Adipose tissue (tissue), 3 donors: ENCODE measurements at regions not wholly inside any gene's neighbourhood (a gene's known extent, or its start where the extent isn't known, plus 50 kb on each side); places are given as distances from the start of the nearest gene placed in this dataset.

ENCODE experiments used
- H3K27ac ChIP-seq: one replicate; pipeline ENCODE4 v1.5.1; 2013; ENCODE audit warnings: low read depth, low read length
- WGBS, 3 donors: extraction: QIAGEN DNeasy Blood & Tissue Kit; methylation state at CpG; one replicate each; pipeline ENCODE4 v1.1.7; 2013; 5-methylcytosine and 5-hydroxymethylcytosine counted together
- donor health status: healthy with polysubstance abuse.
- donor health status: Bipolar disorder and iron deficiency.
- donor health status: healthy.

- 77 to 87% (median 80%) methylated on average over 9 of the region's 9 CpGs for WGBS, 3 donors
- no peak overlapping the region for H3K27ac ChIP-seq
Measured at GRCh38 chr12:91620992-91621391, 438.4 kb upstream of the DCN start.

GRCh38 chr12:91620422-91620821 lies 437.8 kb upstream of the DCN start:
- WGBS, 3 donors, result 82 to 94% (median 91%) methylated on average over 2 of the region's 2 CpGs
- H3K27ac ChIP-seq, result no peak overlapping the region

- no peak overlapping the region for H3K27ac ChIP-seq
- 82 to 92% (median 86%) methylated on average over 2 of the region's 2 CpGs for WGBS, 3 donors
Measured at GRCh38 chr12:91618281-91618680, 435.7 kb upstream of the DCN start.

- no peak overlapping the region for H3K27ac ChIP-seq
- 78 to 96% (median 89%) methylated on average over 1 of the region's 1 CpG for WGBS, 3 donors
Measured at GRCh38 chr12:91617818-91618217, 435.2 kb upstream of the DCN start.

GRCh38 chr12:91616416-91616815 lies 433.8 kb upstream of the DCN start:
- WGBS, 3 donors, result 80 to 95% (median 85%) methylated on average over 2 of the region's 2 CpGs
- H3K27ac ChIP-seq, result no peak overlapping the region

GRCh38 chr12:91613223-91613779 lies 430.7 kb upstream of the DCN start:
- 77 to 84% (median 82%) methylated on average over 4 of the region's 4 CpGs for WGBS, 3 donors

GRCh38 chr12:91610561-91610960 lies 427.9 kb upstream of the DCN start:
- 79 to 95% (median 95%) methylated on average over 3 of the region's 3 CpGs for WGBS, 3 donors
- H3K27ac ChIP-seq, result no peak overlapping the region

More at GRCh38 chr12:91613223-91613779, 430.7 kb upstream of the DCN start:
- no peak overlapping the region for H3K27ac ChIP-seq

- 82 to 97% (median 88%) methylated on average over 1 of the region's 1 CpG for WGBS, 3 donors
- H3K27ac ChIP-seq, result no peak overlapping the region
Measured at GRCh38 chr12:91609283-91609682, 426.7 kb upstream of the DCN start.

GRCh38 chr12:91608542-91608941 lies 425.9 kb upstream of the DCN start:
- no peak overlapping the region for H3K27ac ChIP-seq

- 68 to 83% (median 83%) methylated on average over 3 of the region's 3 CpGs for WGBS, 3 donors
- H3K27ac ChIP-seq, result no peak overlapping the region
Measured at GRCh38 chr12:91606662-91607377, 424.2 kb upstream of the DCN start.

- H3K27ac ChIP-seq, result no peak overlapping the region
- WGBS, 3 donors, result 67 to 72% (median 70%) methylated on average over 6 of the region's 6 CpGs
Measured at GRCh38 chr12:91604897-91605296, 422.3 kb upstream of the DCN start.

- 27 to 66% (median 64%) methylated on average over 2 of the region's 2 CpGs for WGBS, 3 donors
- no peak overlapping the region for H3K27ac ChIP-seq
Measured at GRCh38 chr12:91603060-91603459, 420.4 kb upstream of the DCN start.

GRCh38 chr12:91601054-91601453 lies 418.4 kb upstream of the DCN start:
- H3K27ac ChIP-seq, result no peak overlapping the region
- WGBS, 3 donors, result 77 to 93% (median 91%) methylated on average over 4 of the region's 4 CpGs

- no peak overlapping the region for H3K27ac ChIP-seq
- 41 to 65% (median 53%) methylated on average over 1 of the region's 1 CpG for WGBS, 3 donors
Measured at GRCh38 chr12:91594715-91595114, 412.1 kb upstream of the DCN start.

- no peak overlapping the region for H3K27ac ChIP-seq
- 0 to 48% (median 1%) methylated on average over 1 of the region's 1 CpG for WGBS, 3 donors
Measured at GRCh38 chr12:91591639-91591987, 409.0 kb upstream of the DCN start.

GRCh38 chr12:91590966-91591638 lies 408.5 kb upstream of the DCN start:
- 92 to 97% (median 93%) methylated on average over 1 of the region's 1 CpG for WGBS, 3 donors
- H3K27ac ChIP-seq, result no peak overlapping the region

- WGBS, 3 donors, result 12 to 36% (median 27%) methylated on average over 2 of the region's 2 CpGs
- H3K27ac ChIP-seq, result no peak overlapping the region
Measured at GRCh38 chr12:91588874-91589454, 406.3 kb upstream of the DCN start.

- 81 to 88% (median 82%) methylated on average over 5 of the region's 5 CpGs for WGBS, 3 donors
- no peak overlapping the region for H3K27ac ChIP-seq
Measured at GRCh38 chr12:91586015-91586414, 403.4 kb upstream of the DCN start.

GRCh38 chr12:91582811-91583210 lies 400.2 kb upstream of the DCN start:
- WGBS, 3 donors, result 89 to 97% (median 97%) methylated on average over 3 of the region's 3 CpGs
- no peak overlapping the region for H3K27ac ChIP-seq
